Esophagus muscularis mucosa (tissue), 4 donors: ENCODE measurements at regions not wholly inside any gene's neighbourhood (a gene's known extent, or its start where the extent isn't known, plus 50 kb on each side); places are given as distances from the start of the nearest gene placed in this dataset.

ENCODE experiments used
- DNase-seq: peaks from one replicate; pipeline ENCODE4 v3.0.0-alpha.2; 2017; ENCODE audit errors: extremely low spot score
- H3K27ac ChIP-seq, 4 donors: fragments of 200-600 bp; sonication (generic); replicated peaks in 1 of 4; 1 replicate in 3 of 4; 2 replicates in 1 of 4; pipeline ENCODE4 v1.5.1; 2016 to 2019; ENCODE audit warnings: mild to moderate bottlenecking in 1 of 4
- H3K27me3 ChIP-seq, 4 donors: fragments of 200-600 bp; sonication (generic); one replicate each; pipeline versions ENCODE4 v1.5.1 to v1.6.0; 2016 to 2019
- H3K36me3 ChIP-seq, 4 donors: fragments of 200-600 bp; sonication (generic); one replicate each; pipeline ENCODE4 v1.5.1; 2016 to 2019
- H3K4me1 ChIP-seq, 4 donors: fragments of 200-600 bp; sonication (generic); one replicate each; pipeline ENCODE4 v1.5.1; 2016 to 2019
- H3K4me3 ChIP-seq, 4 donors: fragments of 200-600 bp; sonication (generic); 1 replicate in 2 of 4; 2 replicates in 2 of 4; pipeline ENCODE4 v1.5.1; 2016 to 2019; ENCODE audit warnings: mild to moderate bottlenecking in 4 of 4, moderate library complexity in 1 of 4
- H3K9me3 ChIP-seq, 4 donors: fragments of 200-600 bp; sonication (generic); 1 replicate in 3 of 4; 2 replicates in 1 of 4; pipeline ENCODE4 v1.5.1; 2016 to 2019
- CTCF ChIP-seq, 3 experiments: fragments of 200-600 bp in 2 of 3; fragments of 450-650 bp in 1 of 3; sonication (generic) in 2 of 3; IDR thresholded peaks; one replicate each; pipeline ENCODE4 v1.5.1; 2017 to 2019; ENCODE audit warnings: antibody characterized with exemption in 3 of 3, mild to moderate bottlenecking in 2 of 3, moderate library complexity in 1 of 3
- EP300 ChIP-seq: sonication (generic); formaldehyde crosslinking; IDR thresholded peaks from one replicate; pipeline ENCODE4 v1.6.1; 2017; ENCODE audit warnings: antibody characterized with exemption
- POLR2A ChIP-seq: fragments of 450-650 bp; IDR thresholded peaks from one replicate; pipeline ENCODE4 v1.6.1; 2017; ENCODE audit warnings: antibody characterized with exemption, moderate library complexity, mild to moderate bottlenecking, low read depth
- POLR2AphosphoS5 ChIP-seq, 2 donors: sonication (generic); formaldehyde crosslinking; IDR thresholded peaks; one replicate each; pipeline ENCODE4 v1.6.1; 2017; ENCODE audit warnings: antibody characterized with exemption in 2 of 2
- WGBS: methylation state at CpG from one replicate; pipeline ENCODE4 v1.1.5; 2018; 5-methylcytosine and 5-hydroxymethylcytosine counted together
- intact Hi-C: fragments of 100-400 bp; cut with DNase I; formaldehyde crosslinking; loops from one replicate; pipeline ENCODE4 v1.15.1; 2023

GRCh38 chr17:72346306-72346705 lies 225.5 kb downstream of the SOX9 start:
- Histone ChIP-seq H3K27me3 (peaks cover 0 to 16% (median 0%) of the 10 kb centered on the region in 4 donors), H3K27ac (no peak overlapping the region), H3K36me3 (no peaks in the 10 kb centered on the region), H3K9me3 (no peaks in the 10 kb centered on the region), H3K4me3 (no peak overlapping the region), H3K4me1 (no peaks in the 10 kb centered on the region)
- intact Hi-C loops = no loop called here
- no peak for TF ChIP-seq EP300
- TF ChIP-seq POLR2A = no peak
- TF ChIP-seq POLR2AphosphoS5 (IDR thresholded peaks at IDR 0.05) = no peak
- no peak for TF ChIP-seq CTCF (IDR thresholded peaks at IDR 0.05)
- WGBS = 81% methylated on average over 5 of the region's 5 CpGs
- no peak for DNase-seq

- Histone ChIP-seq H3K9me3 (no peaks in the 10 kb centered on the region), H3K27me3 (peaks cover 0 to 3% (median 0%) of the 10 kb centered on the region in 4 donors), H3K27ac (no peak overlapping the region), H3K36me3 (no peaks in the 10 kb centered on the region), H3K4me3 (no peak overlapping the region), H3K4me1 (no peaks in the 10 kb centered on the region)
- intact Hi-C loops = no loop called here
- 78% methylated on average over 4 of the region's 4 CpGs for WGBS
- DNase-seq = no peak
- no peak for TF ChIP-seq POLR2A
- no peak for TF ChIP-seq POLR2AphosphoS5 (IDR thresholded peaks at IDR 0.05)
- no peak for TF ChIP-seq EP300
- no peak for TF ChIP-seq CTCF (IDR thresholded peaks at IDR 0.05)
Measured at GRCh38 chr17:72349011-72349410, 228.2 kb downstream of the SOX9 start.

- intact Hi-C loops = no loop called here
- H3K36me3 ChIP-seq = no peaks in the 10 kb centered on the region
- WGBS = 78% methylated on average over 11 of the region's 13 CpGs
- no peak overlapping the region for H3K4me3 ChIP-seq
- no peak overlapping the region for H3K27ac ChIP-seq
- no peak for DNase-seq
- TF ChIP-seq CTCF (IDR thresholded peaks at IDR 0.05) (no peak), POLR2AphosphoS5 (IDR thresholded peaks at IDR 0.05) (no peak)
- peaks cover 0 to 3% (median 0%) of the 10 kb centered on the region in 4 donors for H3K27me3 ChIP-seq
- H3K4me1 ChIP-seq = no peaks in the 10 kb centered on the region
- no peaks in the 10 kb centered on the region for H3K9me3 ChIP-seq
Measured at GRCh38 chr17:72349491-72349995, 228.7 kb downstream of the SOX9 start.

GRCh38 chr17:72350073-72350472 lies 229.3 kb downstream of the SOX9 start:
- no peak for DNase-seq
- 97% methylated on average over 3 of the region's 3 CpGs for WGBS
- Histone ChIP-seq H3K9me3 (no peaks in the 10 kb centered on the region), H3K4me3 (no peak overlapping the region), H3K27ac (no peak overlapping the region), H3K27me3 (peaks cover 0 to 3% (median 0%) of the 10 kb centered on the region in 4 donors), H3K4me1 (no peaks in the 10 kb centered on the region), H3K36me3 (no peaks in the 10 kb centered on the region)
- intact Hi-C loops = no loop called here
- no peak for TF ChIP-seq POLR2A
- TF ChIP-seq POLR2AphosphoS5 (IDR thresholded peaks at IDR 0.05) = no peak
- no peak for TF ChIP-seq CTCF (IDR thresholded peaks at IDR 0.05)
- TF ChIP-seq EP300 = no peak

- TF ChIP-seq POLR2A (no peak), CTCF (IDR thresholded peaks at IDR 0.05) (no peak), POLR2AphosphoS5 (IDR thresholded peaks at IDR 0.05) (no peak), EP300 (no peak)
- H3K9me3 ChIP-seq = peaks cover 0 to 13% (median 5%) of the 10 kb centered on the region in 4 donors
- no peaks in the 10 kb centered on the region for H3K4me1 ChIP-seq
- no peak for DNase-seq
- H3K4me3 ChIP-seq = no peak overlapping the region
- 86% methylated on average over 6 of the region's 6 CpGs for WGBS
- intact Hi-C loops = no loop called here
- H3K27ac ChIP-seq = no peak overlapping the region
- peaks cover 0 to 3% (median 0%) of the 10 kb centered on the region in 4 donors for H3K27me3 ChIP-seq
- no peaks in the 10 kb centered on the region for H3K36me3 ChIP-seq
Measured at GRCh38 chr17:72351365-72351764, 230.5 kb downstream of the SOX9 start.
